ENCODE measurements at regions not wholly inside any gene's neighbourhood (a gene's known extent, or its start where the extent isn't known, plus 50 kb on each side); places are given as distances from the start of the nearest gene placed in this dataset.

- TF ChIP-seq CTCF (conservative IDR thresholded peaks at IDR 0.05 in 1 of 2, IDR thresholded peaks at IDR 0.05 in 1 of 2; ENCODE audit: low read depth in 1 of 2, low read length in 2 of 2), result no peak
- TF ChIP-seq EZH2 (IDR thresholded peaks at IDR 0.05; ENCODE audit: low read length, missing control alignments), result no peak
Measured at GRCh38 chrX:146041741-146042140, 224.1 kb downstream of the SLITRK2 start.

All from fibroblast of lung (primary cell).